ENCODE measurements at regions not wholly inside any gene's neighbourhood (a gene's known extent, or its start where the extent isn't known, plus 50 kb on each side); places are given as distances from the start of the nearest gene placed in this dataset.
A peak's percentile ranks its signal among the peaks of the same experiment; 100 is the strongest.
"Not testable (repeated sequence)": the region's sequence is repeated elsewhere in the genome, so short reads cannot be mapped to it uniquely, and the experiment has no call there.

DNA sequence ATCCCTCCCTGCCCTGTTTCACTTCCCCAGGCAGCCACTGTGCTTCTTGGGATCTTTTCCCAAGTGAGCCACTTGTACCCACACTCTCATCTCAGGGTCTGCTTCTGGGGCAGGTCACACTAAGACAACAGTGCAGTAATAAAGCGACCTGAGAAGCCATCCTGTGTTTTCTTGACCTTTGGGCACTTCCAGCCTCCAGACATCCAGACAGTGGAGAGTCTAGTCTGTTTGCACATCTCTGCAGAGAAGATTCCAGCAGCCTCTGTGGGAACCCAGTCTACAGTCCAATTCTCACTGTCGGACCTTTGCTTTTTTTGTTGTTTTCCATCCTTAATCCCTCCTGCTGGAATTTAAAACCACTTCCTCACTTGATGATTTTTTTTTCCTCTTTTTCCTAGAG is 50.3 kb upstream of the ATP6AP2 start:
- FAIRE-seq, result no peak
- DNase-seq (ENCODE audit: low spot score), result no peak

DNA sequence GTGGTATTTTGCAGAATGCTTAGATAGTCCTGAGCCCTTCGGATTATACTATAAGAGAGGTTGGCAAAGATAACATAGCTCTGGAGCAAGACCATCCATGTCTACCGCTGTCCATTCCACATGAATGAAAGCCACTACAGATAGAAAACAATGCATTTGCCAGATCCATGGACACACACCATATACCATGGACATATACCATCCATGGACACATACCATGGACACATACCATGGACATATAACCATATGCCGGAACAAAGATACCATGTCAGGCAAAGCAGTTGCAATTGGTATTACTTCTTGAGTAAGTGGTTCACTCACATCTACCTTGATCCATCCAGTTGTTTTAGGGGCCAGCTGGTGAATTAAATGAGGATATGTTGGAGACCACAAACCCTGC is 53.2 kb upstream of the ATP6AP2 start:
- FAIRE-seq, result no peak
- no peak for DNase-seq (ENCODE audit: low spot score)

DNA sequence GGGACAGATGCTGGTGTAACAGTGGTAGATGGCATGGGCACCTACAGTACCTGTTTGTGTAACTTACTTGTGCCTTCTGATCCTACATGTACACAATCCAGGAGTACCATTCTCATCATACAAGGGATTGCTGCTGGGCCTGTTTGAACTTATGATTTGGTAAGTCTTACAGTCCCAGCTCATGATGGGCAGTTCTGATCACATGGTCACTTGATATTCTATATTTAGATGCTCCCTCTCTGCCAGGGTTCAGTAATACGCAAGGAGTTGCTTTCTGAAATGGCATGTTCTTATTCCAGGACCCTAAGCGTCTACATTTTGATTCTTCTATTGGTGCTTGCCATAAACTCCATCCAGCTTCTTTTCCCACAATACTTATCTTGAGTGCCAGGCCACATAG is 54.4 kb upstream of the ATP6AP2 start:
- no peak for FAIRE-seq
- no peak for DNase-seq (ENCODE audit: low spot score)

DNA sequence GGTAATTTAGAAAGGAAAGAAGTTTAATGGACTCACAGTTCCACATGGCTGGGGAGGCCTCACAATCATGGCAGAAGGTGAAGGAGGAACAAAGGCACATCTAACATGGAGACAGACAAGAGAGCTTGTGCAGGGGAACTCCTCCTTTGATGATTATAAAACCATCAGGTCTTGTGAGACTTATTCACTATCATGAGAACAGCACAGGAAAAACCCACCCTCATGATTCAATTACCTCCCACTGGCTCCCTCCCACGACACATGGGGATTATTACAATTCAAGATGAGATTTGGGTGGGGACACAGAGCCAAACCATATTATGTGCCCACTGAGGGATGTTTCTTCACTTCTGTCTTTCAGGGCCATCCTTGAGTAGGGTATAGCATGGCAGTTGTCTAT is 54.9 kb upstream of the ATP6AP2 start:
- not testable (repeated sequence) for FAIRE-seq; DNase-seq (ENCODE audit: low spot score)

DNA sequence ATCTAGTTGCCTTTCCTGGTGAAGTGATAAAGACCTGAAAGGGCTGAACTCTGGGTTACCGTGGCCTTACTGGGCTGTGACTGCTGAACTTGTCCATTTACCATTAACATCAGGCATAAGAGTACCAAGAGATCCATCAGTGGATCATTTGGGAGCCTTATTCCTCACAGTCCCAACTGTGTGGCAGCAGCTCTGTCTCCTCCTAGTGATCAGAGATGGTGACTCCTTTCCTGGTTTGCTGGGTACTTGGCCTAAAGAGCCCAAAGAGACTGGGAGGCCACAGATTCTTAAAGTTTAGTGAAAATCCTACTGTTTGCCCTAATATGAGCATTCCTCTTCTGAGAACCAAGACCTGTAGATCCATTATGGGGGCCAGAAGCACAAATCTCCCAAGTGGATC is 56.3 kb upstream of the ATP6AP2 start:
- FAIRE-seq (no peak), DNase-seq (ENCODE audit: low spot score) (no peak)

DNA sequence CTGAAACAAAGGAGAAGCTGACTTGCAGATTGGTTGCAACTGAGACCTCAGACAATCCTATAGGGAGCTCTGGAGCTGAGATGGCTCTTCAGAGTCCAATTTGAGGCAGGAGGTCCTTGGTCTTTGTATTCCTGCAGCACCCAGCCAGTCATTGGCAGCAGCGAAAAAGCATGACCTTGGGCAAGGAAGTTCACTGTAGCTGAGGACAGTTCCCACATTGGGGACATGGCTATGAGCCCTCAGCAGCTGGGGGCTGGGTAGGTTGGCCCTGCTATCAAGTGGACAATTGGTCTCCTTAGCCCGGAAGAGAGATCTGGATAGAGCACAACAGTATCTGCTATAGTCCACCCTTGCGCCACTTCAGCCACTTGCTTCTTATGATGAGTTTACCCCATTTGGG is 56.9 kb upstream of the ATP6AP2 start:
- FAIRE-seq, result no peak
- no peak for DNase-seq (ENCODE audit: low spot score)

DNA sequence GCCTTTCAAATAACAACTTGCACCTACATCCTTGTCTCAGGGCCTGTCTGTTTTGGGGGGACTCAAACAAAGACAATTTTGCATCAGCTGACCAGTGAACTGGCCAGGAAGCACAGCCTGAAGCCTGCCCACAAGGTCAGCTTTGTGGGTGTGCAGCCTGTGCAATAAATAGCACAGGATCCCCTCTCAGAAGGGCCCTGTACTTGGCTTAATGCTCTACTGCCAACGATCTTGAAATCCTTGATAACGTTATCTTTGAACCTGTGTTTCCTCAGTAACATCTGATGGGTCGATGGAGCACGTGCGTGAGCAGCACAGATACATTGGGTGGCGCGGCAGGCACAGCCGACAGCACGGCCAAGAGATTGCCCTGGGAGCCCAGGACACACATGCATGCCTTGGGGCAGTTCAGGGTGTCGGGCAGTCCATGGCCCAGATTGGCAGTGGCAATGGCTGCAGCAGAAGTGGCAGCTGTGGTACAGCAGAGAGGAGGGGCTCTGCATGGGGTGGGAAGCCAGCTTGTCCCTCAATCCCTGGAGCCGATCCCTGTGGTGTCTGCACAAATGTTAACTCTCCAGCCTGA is 58.8 kb upstream of the ATP6AP2 start:
- DNase-seq (ENCODE audit: low spot score) (no peak), FAIRE-seq (no peak)

DNA sequence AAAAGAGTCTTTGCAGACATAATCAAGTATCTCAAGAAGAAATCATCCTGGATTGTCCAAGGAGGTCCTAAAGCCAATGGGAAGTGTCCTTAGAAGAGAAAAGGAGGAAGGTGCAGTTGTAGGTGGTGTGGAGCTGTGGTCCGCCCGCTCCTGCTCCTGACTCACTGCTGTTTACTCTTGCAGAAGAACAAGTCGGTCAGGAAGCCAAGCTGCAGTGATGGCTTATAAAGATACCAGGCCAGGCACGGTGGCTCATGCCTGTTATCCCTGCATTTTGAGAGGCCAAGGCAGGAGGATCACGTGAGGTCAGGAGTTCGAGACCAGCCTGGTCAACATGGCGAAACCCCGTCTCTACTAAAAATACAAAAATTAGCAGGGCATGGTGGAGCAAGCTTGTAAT is 66.4 kb upstream of the ATP6AP2 start:
- FAIRE-seq (no peak), DNase-seq (ENCODE audit: low spot score) (no peak)

DNA sequence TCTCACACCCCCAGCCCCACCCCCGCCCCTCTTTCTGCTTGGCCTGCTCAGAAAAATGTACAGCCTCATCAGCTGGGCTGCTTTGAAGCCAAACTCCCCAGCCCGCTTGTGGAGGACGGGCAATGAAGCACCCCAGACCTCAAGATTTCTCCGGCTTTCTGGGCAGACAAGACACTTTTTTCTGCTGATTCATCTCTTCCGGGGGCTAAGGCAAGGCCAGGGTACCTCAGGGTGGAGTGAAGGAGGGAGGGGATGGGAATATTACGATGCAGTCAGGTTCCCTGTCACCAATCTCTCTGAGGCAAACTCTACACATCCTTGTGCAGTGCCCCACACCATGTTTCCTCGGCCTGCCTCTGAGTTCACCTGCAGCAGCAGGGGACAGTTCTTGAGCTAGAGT is 66.9 kb upstream of the ATP6AP2 start:
- no peak for FAIRE-seq

DNA sequence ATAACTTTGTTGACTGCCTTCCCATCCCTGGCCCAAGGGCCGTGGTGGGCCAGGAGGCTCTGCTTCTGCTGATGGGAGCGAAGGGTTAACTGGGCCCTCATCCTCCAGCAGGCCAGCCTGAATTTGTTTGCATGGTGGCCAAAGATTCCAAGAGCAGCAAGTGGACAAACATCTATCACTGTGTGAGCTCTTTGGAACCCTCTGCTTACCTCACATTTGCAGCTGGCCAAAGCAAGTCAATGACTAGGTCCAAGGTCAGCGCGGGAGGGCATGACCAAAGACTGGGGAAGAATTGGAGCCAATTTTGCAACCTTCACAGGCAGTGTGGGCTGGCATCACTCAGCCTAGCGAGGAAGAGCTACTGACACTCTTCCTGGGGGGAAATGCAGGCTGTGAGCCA is 67.8 kb upstream of the ATP6AP2 start:
- no peak for FAIRE-seq
- no peak for DNase-seq (ENCODE audit: low spot score)

More for the DNA sequence above, 66.9 kb upstream of the ATP6AP2 start:
- DNase-seq (ENCODE audit: low spot score), result no peak

DNA sequence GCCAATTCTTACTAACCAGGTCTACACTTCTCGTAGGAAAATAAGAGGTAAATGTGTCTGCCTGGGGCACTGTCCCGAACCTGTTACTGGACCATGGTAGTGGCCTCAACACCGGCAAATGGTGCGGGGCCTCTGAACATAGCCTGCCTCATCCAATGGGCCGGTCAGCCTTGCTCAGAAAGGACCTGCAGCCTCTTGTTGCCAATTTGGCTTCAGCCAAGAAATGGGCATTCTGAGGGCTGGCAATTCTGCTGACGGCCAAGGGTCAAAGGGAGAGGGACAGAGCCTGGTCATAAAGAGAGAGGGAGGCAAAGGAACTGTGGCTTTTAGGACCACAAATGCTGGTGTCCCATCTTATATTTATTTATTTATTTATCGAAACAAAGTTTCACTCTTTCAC is 69.5 kb upstream of the ATP6AP2 start:
- FAIRE-seq, result no peak

DNA sequence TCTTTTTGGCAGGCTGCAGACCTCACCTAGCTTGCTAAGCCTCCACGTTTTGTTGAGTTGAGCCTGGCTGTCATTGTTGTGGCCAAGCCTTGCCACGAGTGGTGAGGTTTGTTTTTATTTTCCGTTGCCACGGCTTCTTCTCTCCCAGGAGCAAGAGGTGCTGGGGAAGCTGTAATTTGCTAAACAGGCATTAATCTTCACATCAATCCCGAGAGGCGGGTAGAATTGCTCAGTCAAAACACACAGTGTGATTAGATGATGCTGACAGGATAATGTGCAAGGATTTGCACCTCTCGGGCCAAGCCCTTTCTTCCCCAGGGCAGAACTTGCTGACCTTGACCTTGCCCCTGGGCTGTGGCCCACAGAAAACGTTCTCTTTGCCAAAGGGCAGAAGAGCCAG is 72.2 kb upstream of the ATP6AP2 start:
- FAIRE-seq (no peak), DNase-seq (ENCODE audit: low spot score) (no peak)

More for the DNA sequence above, 69.5 kb upstream of the ATP6AP2 start:
- DNase-seq (ENCODE audit: low spot score), result no peak

DNA sequence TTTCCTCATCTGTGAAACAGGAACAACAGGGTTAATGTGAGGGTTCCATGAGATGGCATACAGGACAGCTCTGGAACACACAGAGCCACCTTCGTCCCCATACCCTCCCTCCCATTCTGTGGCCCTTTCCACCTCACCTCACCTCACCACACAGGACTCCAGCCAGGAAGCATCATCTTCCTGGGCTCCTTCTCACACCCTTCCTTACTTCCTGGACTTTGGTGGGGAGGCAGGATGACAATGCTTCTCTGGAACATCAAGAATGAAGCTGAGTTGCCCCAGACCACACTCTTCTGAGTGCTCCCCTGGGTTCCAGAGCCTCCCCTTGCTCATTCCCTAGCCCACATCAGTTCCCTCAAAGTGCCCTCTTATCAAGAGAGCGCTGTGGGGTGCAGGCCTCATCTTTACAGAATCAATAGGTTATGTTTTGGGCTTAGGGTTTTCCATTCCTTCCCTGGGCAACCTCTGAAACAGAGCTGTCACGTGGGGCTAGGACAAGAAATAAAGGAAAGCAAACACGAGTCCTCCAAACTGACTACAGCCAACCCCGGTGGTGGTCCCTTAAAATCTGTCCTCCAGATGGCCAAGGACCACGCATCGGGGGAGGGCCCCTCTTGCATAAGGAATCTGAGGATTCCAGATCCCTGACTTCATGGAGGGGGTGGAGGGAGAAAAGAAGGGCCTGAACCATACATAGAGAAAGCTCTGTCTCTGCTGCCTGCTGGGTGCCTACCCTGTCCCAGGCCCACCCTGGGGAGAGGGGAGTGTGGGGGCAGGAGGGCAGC is 74.4 kb upstream of the ATP6AP2 start:
- DNase-seq (ENCODE audit: low spot score) (no peak), FAIRE-seq (no peak)

DNA sequence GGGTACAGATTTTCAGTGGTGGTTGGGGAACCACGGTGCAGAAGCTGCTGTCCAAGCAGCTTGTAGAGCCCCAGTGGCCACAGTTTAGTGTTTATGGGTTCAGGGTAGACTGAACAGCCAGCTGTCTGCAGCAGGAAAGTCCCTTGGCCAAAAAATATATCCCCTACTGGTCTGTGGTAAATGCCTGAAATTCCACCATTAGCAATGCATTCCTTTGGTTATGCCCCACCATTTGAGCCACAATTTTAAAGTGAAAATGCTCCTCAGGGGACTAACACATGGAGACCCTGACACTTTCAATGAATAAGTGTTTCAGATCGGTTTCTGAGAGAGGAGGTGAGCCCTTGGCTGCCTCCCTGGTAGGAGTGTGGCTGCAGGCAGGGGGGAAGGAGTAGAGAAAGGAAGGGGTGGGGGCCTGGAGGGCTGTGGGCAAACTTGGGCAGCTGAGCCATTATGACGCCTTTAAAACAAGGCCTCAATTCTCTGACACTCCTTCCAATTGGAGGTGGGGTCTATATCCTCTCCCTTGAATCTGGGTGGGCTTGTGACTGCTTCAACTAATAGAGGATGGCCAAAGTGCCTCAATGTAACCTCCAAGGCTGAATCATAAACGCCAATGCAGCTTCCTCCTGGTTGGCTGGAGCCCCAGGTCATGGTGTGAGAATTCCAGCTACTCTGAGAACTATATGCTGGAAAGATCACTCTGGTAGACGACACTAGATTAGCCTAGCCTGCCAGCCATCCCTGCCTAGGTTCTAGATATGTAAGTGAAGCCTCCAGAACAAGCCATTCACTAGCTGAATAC is 75.8 kb upstream of the ATP6AP2 start:
- FAIRE-seq (peak; percentile 32), DNase-seq (ENCODE audit: low spot score) (peak; percentile 75)

DNA sequence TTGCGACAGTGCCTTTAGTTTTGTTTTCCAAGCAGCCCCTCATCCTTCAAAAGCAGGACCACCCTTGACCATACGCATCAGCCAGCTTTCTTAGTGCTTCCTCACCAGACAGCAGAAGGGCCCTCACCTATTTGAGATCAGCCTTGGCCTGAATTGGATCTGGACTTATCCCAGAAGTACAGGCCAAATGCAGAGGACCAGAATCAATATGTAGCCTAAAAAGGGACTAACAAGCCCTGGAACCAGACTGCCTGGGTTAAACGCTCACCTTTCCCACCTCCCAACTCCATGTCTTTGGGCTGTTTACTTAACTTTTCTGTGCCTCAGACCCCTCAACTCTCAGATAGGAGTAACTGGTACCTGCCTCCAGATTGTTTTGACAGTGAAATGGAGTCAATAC is 77.7 kb upstream of the ATP6AP2 start:
- no peak for FAIRE-seq
- DNase-seq (ENCODE audit: low spot score), result no peak

DNA sequence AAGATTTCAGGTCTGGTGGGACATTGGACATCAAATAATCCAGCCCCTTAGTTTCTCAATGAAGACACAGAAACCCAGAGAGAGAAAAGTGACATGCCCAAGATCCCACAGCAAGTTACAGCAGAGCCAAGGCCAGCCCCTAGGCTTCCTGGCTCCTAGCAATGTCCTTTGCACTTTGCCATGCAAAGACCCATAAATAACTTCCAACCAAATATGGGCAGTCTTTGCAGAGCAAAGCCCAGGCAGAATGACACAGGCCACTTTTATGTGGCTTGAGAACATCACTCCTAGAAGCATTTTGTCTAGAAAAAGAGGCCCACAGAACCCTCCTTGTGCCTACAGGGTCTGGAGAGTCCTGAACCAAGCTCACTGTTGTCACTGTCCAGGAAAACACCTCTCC is 78.1 kb upstream of the ATP6AP2 start:
- FAIRE-seq, result no peak

DNA sequence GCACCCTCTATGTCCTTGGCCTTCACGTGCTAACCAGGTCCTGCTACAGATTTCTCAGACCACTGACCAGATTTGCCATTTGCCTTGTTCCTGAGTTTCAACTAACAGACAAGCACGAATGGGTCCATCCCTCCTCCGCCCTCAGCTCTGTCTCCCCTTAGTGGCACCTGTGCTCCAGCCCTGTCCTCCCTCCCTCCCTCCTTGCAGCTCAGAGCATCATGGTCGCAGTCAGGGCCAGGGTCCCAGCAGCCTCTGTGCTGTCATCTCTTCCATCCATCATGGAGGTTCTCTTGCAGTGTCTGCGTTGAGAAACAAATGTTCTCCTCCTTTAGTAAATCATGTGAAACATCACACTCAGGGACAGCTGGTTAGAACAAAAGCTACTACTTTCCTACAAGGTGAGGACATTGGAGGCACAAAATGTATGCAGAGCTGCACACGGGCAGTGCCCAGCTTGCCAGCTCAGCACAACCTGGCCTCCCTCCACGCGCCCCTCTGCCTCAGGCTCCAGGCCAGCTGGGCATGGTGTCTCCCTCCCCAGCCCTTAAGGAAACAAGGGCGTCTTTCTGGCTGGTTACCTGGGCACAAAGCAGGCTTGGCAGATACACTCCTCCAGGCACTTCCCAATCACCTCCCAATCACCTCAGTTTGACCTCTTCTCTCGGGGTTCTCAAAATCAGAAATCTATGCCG is 79.5 kb upstream of the ATP6AP2 start:
- DNase-seq (ENCODE audit: low spot score) (no peak), FAIRE-seq (no peak)

More for the DNA sequence above, 78.1 kb upstream of the ATP6AP2 start:
- DNase-seq (ENCODE audit: low spot score), result no peak

DNA sequence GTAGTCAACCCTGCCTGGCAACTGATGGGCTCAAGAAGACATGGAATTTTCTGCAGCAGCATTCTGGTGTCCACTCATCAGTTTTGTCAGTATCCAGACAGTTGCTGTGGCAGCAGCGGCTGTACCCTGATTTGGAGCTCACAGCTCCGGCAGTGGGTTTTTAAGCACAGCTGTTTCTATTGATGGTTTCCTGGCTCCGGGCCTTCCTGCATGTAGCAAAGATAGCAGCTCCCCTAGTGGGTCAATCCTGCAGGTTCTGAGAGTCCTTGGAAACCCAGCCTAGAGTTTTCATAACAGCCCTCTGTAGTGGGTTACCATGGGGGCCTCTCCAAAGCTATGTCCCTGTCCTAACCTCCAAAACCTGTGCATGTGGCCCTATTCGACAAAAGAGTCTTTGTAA is 84.0 kb upstream of the ATP6AP2 start:
- FAIRE-seq (no peak), DNase-seq (ENCODE audit: low spot score) (no peak)

DNA sequence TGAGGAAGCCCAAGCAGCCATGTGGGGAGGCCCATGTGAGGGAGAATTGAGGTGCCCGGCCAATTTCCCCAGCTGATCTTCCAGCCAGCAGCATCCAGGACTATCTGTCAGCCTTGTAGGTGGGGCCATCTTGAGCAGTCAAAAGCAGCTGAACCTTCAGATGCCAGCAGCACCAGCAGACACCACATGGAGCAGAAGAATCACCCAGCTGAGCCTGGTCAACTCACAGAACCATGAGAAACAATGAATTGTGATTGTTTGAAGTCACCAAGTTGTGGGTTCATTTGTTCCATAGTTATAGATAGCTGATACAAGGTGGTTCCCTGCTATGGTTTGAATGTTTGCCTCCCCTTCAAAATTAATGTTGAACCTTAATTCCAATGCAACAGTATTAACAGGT is 85.1 kb upstream of the ATP6AP2 start:
- FAIRE-seq (no peak), DNase-seq (ENCODE audit: low spot score) (no peak)

DNA sequence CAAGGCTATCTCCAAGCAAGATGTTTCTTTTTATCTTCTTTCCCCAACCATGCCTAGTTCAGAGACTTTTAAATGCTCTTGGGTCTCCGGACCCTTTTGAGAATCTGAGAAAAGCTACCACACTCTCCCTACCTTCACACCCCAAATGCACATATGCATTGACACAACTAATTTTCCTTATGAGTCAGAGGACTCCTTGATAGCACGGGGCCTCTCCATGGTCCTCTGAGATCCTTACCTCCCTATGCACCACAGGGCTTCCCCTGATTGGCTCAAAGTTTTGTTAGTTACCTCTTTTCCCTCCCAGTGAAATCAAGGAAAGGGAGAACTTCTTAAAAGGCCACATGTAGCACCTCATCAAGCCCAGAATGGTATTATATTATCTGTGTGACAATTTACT is 86.8 kb upstream of the ATP6AP2 start:
- FAIRE-seq (no peak), DNase-seq (ENCODE audit: low spot score) (no peak)

DNA sequence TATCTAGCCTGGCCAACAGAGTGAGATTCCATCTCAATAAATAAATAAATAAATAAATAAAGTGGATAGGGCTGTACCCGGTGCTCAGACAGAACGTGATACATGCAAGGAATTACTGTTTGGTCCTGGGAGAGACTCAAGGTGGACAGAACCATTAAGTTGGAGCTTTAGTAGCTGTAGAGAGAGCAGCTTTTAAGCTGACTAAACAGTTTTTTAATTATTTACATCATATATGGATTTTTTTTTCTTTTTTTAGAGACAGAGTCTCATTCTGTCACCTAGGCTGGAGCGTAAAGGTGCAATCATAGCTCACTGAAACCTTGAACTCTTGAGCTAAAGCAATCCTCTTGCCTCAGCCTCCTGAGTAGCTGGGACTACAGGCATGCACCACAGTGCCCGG is 92.5 kb upstream of the ATP6AP2 start:
- DNase-seq (ENCODE audit: low spot score) (no peak), FAIRE-seq (no peak)

DNA sequence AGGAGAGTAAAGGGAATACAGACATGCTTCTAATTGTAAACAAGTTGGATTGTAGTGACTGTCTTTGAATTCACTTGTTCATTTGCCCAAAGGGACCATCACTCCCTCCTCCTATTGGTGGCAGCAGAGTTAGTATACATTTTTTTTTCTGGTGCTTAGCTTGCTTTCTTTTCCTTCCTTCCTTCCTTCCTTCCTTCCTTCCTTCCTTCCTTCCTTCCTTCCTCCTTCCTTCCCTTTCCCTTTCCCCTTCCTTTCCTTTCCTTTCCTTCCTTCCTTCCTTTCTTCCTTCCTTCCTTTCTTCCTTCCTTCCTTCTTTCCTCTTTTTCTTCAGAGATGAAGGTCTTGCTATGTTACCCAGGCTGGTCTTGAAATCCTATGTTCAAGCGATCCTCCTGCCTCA is 94.8 kb upstream of the ATP6AP2 start:
- DNase-seq (ENCODE audit: low spot score) (no peak), FAIRE-seq (no peak)

Data from urothelium cell line (cell line).